Lung (tissue), 11 donors: ENCODE measurements at regions not wholly inside any gene's neighbourhood (a gene's known extent, or its start where the extent isn't known, plus 50 kb on each side); places are given as distances from the start of the nearest gene placed in this dataset.
A peak's percentile ranks its signal among the peaks of the same experiment; 100 is the strongest.

ENCODE experiments used
- ATAC-seq: fragments of 200-7000 bp; cut with Tn5 transposase; one replicate; pipeline ENCODE4 v1.9.1; 2020; ENCODE audit warnings: moderate number of reproducible peaks; ENCODE audit not compliant: insufficient read depth, low FRiP score
- DNase-seq, 3 donors: peaks; one replicate each; pipeline ENCODE4 v3.0.0-alpha.2; 2013 to 2017
- H3K27ac ChIP-seq, 2 donors: one replicate each; pipeline ENCODE4 v1.5.1; 2013; ENCODE audit warnings: mild to moderate bottlenecking in 2 of 2, moderate library complexity in 2 of 2, control low read depth in 1 of 2, inconsistent platforms in 1 of 2, low read depth in 1 of 2, low read length in 1 of 2
- H3K27me3 ChIP-seq, 3 donors: one replicate each; pipeline ENCODE4 v1.5.1; 2013; ENCODE audit warnings: low read length in 2 of 3; ENCODE audit not compliant: control insufficient read depth in 3 of 3, insufficient read depth in 3 of 3
- H3K36me3 ChIP-seq, 4 donors: one replicate each; pipeline ENCODE4 v1.5.1; 2013; ENCODE audit warnings: low read length in 4 of 4, mild to moderate bottlenecking in 1 of 4, moderate library complexity in 1 of 4; ENCODE audit not compliant: control insufficient read depth in 4 of 4, insufficient read depth in 4 of 4
- H3K4me1 ChIP-seq, 5 donors: one replicate each; pipeline ENCODE4 v1.5.1; 2013; ENCODE audit warnings: low read length in 5 of 5, mild to moderate bottlenecking in 2 of 5, moderate library complexity in 1 of 5; ENCODE audit not compliant: control insufficient read depth in 5 of 5, insufficient read depth in 5 of 5
- H3K4me3 ChIP-seq: one replicate; pipeline ENCODE4 v1.5.1; 2013; ENCODE audit warnings: mild to moderate bottlenecking, control low read depth, moderate library complexity
- H3K9ac ChIP-seq, 2 donors: one replicate each; pipeline ENCODE4 v1.5.1; 2013; ENCODE audit warnings: low read length in 2 of 2, control low read depth in 1 of 2; ENCODE audit not compliant: insufficient read depth in 1 of 2
- H3K9me3 ChIP-seq, 4 donors: one replicate each; pipeline ENCODE4 v1.5.1; 2013; ENCODE audit warnings: low read length in 3 of 4, mild to moderate bottlenecking in 1 of 4, moderate library complexity in 1 of 4; ENCODE audit not compliant: control insufficient read depth in 4 of 4, insufficient read depth in 3 of 4
- CTCF ChIP-seq: IDR thresholded peaks from 2 replicates; pipeline ENCODE4 v1.5.1; 2012; ENCODE audit warnings: mild to moderate bottlenecking; ENCODE audit errors: control extremely low read depth, extremely low read depth
- WGBS, 2 donors: extraction: QIAGEN DNeasy Blood & Tissue Kit; methylation state at CpG; one replicate each; pipeline ENCODE4 v1.1.7; 2013; 5-methylcytosine and 5-hydroxymethylcytosine counted together
- donor health status: control.
- donor health status: control.
- donor health status: Bipolar disorder and iron deficiency.
- donor health status: healthy.
- donor health status: DM: yes; HTN: yes; CAD: no.

GRCh38 chr1:224540535-224540934 lies 75.6 kb upstream of the CNIH3 start:
- H3K4me3 ChIP-seq, result no peak overlapping the region
- 90 to 94% methylated on average over 1 of the region's 1 CpG for WGBS, 2 donors
- H3K27me3 ChIP-seq, result no peaks in the 10 kb centered on the region
- no peak overlapping the region for H3K27ac ChIP-seq
- TF ChIP-seq CTCF, result no peak
- H3K36me3 ChIP-seq, result no peaks in the 10 kb centered on the region
- no peak for ATAC-seq
- H3K9ac ChIP-seq, result no peak overlapping the region
- peaks cover 0 to 11% (median 0%) of the 10 kb centered on the region in 5 donors for H3K4me1 ChIP-seq
- DNase-seq, result peak in 2 of 3 donors; percentile 11 to 35
- H3K9me3 ChIP-seq, result no peaks in the 10 kb centered on the region

- ATAC-seq (no peak), DNase-seq (no peak)
- WGBS, 2 donors, result 63 to 88% methylated on average over 3 of the region's 3 CpGs
- Histone ChIP-seq H3K27ac (no peak overlapping the region), H3K9ac (no peak overlapping the region), H3K4me3 (no peak overlapping the region), H3K36me3 (no peaks in the 10 kb centered on the region), H3K9me3 (no peaks in the 10 kb centered on the region), H3K27me3 (no peaks in the 10 kb centered on the region), H3K4me1 (peaks cover 0 to 11% (median 0%) of the 10 kb centered on the region in 5 donors)
- no peak for TF ChIP-seq CTCF
Measured at GRCh38 chr1:224541072-224541790, 74.9 kb upstream of the CNIH3 start.

GRCh38 chr1:224541901-224542630 lies 74.1 kb upstream of the CNIH3 start:
- TF ChIP-seq CTCF, result no peak
- no peak overlapping the region for H3K9ac ChIP-seq
- ATAC-seq (no peak), DNase-seq (no peak)
- H3K9me3 ChIP-seq, result no peaks in the 10 kb centered on the region
- no peak overlapping the region for H3K27ac ChIP-seq
- H3K4me3 ChIP-seq, result no peak overlapping the region
- H3K4me1 ChIP-seq, result peaks cover 0 to 11% (median 0%) of the 10 kb centered on the region in 5 donors
- H3K36me3 ChIP-seq, result no peaks in the 10 kb centered on the region
- WGBS, 2 donors, result 75% methylated on average over 5 of the region's 5 CpGs
- H3K27me3 ChIP-seq, result no peaks in the 10 kb centered on the region
